ENCODE measurements at regions not wholly inside any gene's neighbourhood (a gene's known extent, or its start where the extent isn't known, plus 50 kb on each side); places are given as distances from the start of the nearest gene placed in this dataset.

DNA sequence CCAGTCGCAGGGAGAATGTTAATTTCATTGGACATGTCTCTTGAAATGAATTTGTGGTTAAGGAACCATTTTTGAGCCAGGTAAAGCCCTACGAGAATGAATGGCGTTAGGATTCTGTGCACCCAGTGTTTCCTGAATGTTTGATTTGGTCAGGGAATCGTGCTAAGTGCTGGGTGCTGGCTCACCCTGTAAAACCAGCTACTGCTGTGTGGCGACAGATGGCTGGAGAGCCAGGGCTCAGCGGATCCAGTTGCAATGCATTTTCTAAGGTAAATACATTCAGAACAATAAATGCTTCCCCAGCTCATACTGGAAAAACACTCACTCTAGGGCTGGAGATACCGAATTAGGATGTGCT is 355.5 kb downstream of the GLRX3 start:
- no peak for TF ChIP-seq FOXM1 (IDR thresholded peaks at IDR 0.05; ENCODE audit: borderline replicate concordance)
- no peak for TF ChIP-seq ZNF384 (IDR thresholded peaks at IDR 0.05)
- no peak for TF ChIP-seq FOXA1 (IDR thresholded peaks at IDR 0.05)
- TF ChIP-seq BHLHE40 (IDR thresholded peaks at IDR 0.05; ENCODE audit: borderline replicate concordance) = no peak
- TF ChIP-seq SP1 (IDR thresholded peaks at IDR 0.05) = no peak

Data from HEK293T (cell line).